ENCODE measurements at regions not wholly inside any gene's neighbourhood (a gene's known extent, or its start where the extent isn't known, plus 50 kb on each side); places are given as distances from the start of the nearest gene placed in this dataset.
"Not testable (repeated sequence)": the region's sequence is repeated elsewhere in the genome, so short reads cannot be mapped to it uniquely, and the experiment has no call there.

DNA sequence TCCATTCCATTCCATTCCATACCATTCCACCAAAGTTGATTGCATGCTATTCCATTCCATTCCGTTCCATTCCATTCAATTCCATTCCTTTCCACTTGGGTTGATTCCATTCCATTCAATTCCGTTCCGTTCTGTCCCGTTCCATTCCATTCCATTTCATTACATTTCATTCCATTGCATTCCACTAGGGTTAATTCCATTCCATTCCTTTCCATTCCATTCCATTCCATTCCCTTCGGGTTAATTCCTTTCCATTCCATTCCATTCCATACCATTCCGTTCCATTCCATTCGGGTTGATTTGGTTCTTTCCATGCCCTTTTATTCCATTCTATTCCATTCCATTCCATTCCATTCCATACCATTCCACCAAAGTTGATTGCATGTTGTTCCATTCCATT, 131.9 kb downstream of the CWH43 start:
- H3K27me3 ChIP-seq (ENCODE audit: control insufficient read depth, insufficient read depth, low read length); H3K4me1 ChIP-seq (ENCODE audit: control insufficient read depth, insufficient read depth, low read length); H3K36me3 ChIP-seq (ENCODE audit: control insufficient read depth, insufficient read depth, low read length); H3K9ac ChIP-seq (ENCODE audit: low read depth, low read length): not testable (repeated sequence)
- peak overlapping the region; percentile 0 for H3K4me3 ChIP-seq (ENCODE audit: low read depth, low read length)
- peaks cover 67% of the 10 kb centered on the region for H3K9me3 ChIP-seq (ENCODE audit: control insufficient read depth, insufficient read depth, low read length)

DNA sequence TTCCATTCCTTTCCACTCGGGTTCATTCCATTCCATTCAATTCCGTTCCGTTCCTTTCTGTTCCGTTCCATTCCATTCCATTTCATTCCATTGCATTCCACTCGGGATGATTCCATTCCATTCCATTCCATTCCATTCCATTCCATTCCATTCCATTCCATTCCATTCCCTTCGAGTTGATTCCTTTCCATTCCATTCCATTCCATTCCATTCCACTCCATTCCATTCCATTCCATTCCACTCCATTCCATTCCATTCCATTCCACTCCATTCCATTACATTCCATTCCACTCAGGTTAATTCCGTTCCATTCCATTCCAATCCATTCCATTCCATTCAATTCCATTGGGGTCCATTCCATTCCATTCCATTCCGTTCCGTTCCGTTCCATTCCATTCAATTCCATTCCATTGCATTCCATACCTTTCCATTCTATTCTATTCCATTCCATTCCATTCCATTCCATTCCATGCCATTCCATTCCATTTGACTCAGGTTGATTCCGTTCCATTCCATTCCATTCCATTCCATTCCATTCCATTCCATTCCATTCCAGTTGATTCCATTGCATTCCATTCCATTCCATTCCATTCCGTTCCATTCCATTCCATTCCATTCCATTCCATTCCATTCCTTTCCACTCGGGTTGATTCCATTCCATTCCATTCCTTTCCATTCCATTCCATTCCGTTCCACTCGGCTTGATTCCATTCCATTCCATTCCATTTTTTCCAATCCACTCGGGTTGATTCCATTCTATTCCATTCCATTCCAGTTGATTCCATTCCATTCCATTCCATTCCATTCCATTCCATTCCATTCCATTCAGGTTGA, 132.5 kb downstream of the CWH43 start:
- not testable (repeated sequence) for H3K9ac ChIP-seq (ENCODE audit: low read depth, low read length); H3K4me1 ChIP-seq (ENCODE audit: control insufficient read depth, insufficient read depth, low read length); H3K27me3 ChIP-seq (ENCODE audit: control insufficient read depth, insufficient read depth, low read length); H3K36me3 ChIP-seq (ENCODE audit: control insufficient read depth, insufficient read depth, low read length)
- Histone ChIP-seq H3K4me3 (ENCODE audit: low read depth, low read length) (peak overlapping the region; percentile 0), H3K9me3 (ENCODE audit: control insufficient read depth, insufficient read depth, low read length) (peaks cover 63% of the 10 kb centered on the region)

DNA sequence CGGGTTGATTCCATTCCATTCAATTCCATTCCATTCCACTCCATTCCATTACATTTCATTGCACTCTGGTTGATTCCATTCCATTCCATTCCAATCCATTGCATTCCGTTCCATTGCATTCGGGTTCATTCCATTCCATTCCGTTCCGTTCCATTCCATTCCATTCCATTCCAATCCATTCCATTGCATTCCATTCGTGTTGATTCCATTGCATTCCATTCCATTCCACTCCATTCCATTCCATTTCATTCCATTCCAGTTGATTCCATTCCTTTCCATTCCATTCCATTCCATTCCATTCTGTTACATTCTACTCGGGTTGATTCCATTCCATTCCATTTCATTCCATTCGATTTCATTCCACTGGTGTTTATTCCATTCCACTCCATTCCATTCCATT, 133.3 kb downstream of the CWH43 start:
- not testable (repeated sequence) for H3K36me3 ChIP-seq (ENCODE audit: control insufficient read depth, insufficient read depth, low read length); H3K4me3 ChIP-seq (ENCODE audit: low read depth, low read length); H3K27me3 ChIP-seq (ENCODE audit: control insufficient read depth, insufficient read depth, low read length); H3K4me1 ChIP-seq (ENCODE audit: control insufficient read depth, insufficient read depth, low read length); H3K9ac ChIP-seq (ENCODE audit: low read depth, low read length)
- H3K9me3 ChIP-seq (ENCODE audit: control insufficient read depth, insufficient read depth, low read length), result peaks cover 63% of the 10 kb centered on the region

DNA sequence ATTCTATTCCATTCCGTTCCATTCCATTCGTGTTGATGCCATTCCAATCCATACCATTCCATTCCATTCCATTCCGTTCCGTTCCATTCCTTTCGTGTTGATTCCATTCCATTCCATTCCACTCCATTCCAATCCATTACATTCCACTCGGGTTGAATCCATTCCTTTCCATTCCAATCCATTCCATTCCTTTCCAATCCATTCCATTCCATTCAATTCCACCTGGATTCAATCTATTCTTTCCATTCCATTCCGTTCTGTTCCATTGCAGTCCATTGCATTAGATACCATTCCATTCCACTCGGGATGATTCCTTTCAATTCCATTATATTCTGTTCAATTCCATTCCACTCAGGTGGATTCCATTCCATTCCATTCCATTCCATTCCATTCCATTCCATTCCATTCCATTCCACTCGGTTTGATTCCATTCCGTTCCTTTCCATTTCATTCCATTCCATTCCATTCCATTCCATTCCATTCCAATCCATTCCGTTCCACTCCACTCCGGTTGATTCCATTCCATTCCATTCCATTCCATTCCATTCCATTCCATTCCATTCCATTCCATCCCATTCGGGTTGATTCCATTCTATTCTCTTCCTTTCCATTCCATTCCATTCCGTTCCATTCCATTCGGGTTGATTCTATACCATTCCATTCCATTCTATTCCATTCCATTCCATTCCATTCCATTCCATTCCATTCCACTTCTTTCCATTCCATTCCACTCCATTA, 134.1 kb downstream of the CWH43 start:
- H3K36me3 ChIP-seq (ENCODE audit: control insufficient read depth, insufficient read depth, low read length); H3K27me3 ChIP-seq (ENCODE audit: control insufficient read depth, insufficient read depth, low read length); H3K4me1 ChIP-seq (ENCODE audit: control insufficient read depth, insufficient read depth, low read length); H3K9ac ChIP-seq (ENCODE audit: low read depth, low read length): not testable (repeated sequence)
- peak overlapping the region; percentile 0 for H3K4me3 ChIP-seq (ENCODE audit: low read depth, low read length)
- H3K9me3 ChIP-seq (ENCODE audit: control insufficient read depth, insufficient read depth, low read length), result peaks cover 57% of the 10 kb centered on the region

DNA sequence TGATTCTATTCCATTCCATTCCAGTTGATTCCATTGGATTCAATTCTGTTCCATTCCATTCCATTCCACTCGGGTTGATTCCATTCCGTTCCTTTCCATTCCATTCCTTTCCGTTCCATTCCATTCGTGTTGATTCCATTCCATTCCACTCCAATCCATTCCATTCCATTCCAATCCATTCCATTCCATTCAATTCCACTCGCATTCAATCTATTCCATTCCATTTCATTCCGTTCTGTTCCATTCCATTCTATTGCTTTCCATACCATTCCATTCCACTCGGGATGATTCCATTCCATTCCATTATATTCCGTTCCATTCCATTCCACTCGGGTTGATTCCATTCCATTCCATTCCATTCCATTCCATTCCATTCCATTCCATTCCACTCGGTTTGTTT, 134.7 kb downstream of the CWH43 start:
- H3K27me3 ChIP-seq (ENCODE audit: control insufficient read depth, insufficient read depth, low read length); H3K9ac ChIP-seq (ENCODE audit: low read depth, low read length); H3K4me1 ChIP-seq (ENCODE audit: control insufficient read depth, insufficient read depth, low read length); H3K36me3 ChIP-seq (ENCODE audit: control insufficient read depth, insufficient read depth, low read length): not testable (repeated sequence)
- Histone ChIP-seq H3K4me3 (ENCODE audit: low read depth, low read length) (peak overlapping the region; percentile 0), H3K9me3 (ENCODE audit: control insufficient read depth, insufficient read depth, low read length) (peaks cover 51% of the 10 kb centered on the region)

DNA sequence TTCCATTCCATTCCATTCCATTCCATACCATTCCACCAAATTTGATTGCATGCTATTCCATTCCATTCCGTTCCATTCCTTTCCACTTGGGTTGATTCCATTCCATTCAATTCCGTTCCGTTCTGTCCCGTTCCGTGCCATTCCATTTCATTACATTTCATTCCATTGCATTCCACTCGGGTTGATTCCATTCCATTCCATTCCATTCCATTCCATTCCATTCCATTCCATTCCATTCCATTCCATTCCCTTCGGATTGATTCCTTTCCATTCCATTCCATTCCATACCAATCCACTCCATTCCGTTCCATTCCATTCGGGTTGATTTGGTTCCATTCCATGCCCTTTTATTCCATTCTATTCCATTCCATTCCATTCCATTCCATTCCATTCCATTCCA, 140.4 kb downstream of the CWH43 start:
- H3K4me3 ChIP-seq (ENCODE audit: low read depth, low read length); H3K27me3 ChIP-seq (ENCODE audit: control insufficient read depth, insufficient read depth, low read length); H3K36me3 ChIP-seq (ENCODE audit: control insufficient read depth, insufficient read depth, low read length); H3K4me1 ChIP-seq (ENCODE audit: control insufficient read depth, insufficient read depth, low read length); H3K9ac ChIP-seq (ENCODE audit: low read depth, low read length); H3K9me3 ChIP-seq (ENCODE audit: control insufficient read depth, insufficient read depth, low read length): not testable (repeated sequence)

DNA sequence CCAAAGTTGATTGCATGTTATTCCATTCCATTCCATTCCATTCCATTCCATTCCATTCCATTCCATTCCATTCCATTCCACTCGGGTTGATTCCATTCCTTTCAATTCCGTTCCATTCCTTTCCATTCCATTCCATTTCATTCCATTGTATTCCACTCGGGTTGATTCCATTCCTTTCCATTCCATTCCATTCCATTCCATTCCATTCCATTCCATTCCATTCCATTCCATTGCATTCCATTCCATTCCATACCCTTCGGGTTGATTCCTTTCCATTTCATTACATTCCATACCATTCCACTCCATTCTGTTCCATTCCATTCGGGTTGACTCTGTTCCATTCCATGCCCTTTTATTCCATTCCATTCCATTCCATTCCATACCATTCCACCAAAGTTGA, 140.8 kb downstream of the CWH43 start:
- not testable (repeated sequence) for H3K4me1 ChIP-seq (ENCODE audit: control insufficient read depth, insufficient read depth, low read length); H3K9ac ChIP-seq (ENCODE audit: low read depth, low read length); H3K9me3 ChIP-seq (ENCODE audit: control insufficient read depth, insufficient read depth, low read length); H3K4me3 ChIP-seq (ENCODE audit: low read depth, low read length); H3K27me3 ChIP-seq (ENCODE audit: control insufficient read depth, insufficient read depth, low read length); H3K36me3 ChIP-seq (ENCODE audit: control insufficient read depth, insufficient read depth, low read length)

DNA sequence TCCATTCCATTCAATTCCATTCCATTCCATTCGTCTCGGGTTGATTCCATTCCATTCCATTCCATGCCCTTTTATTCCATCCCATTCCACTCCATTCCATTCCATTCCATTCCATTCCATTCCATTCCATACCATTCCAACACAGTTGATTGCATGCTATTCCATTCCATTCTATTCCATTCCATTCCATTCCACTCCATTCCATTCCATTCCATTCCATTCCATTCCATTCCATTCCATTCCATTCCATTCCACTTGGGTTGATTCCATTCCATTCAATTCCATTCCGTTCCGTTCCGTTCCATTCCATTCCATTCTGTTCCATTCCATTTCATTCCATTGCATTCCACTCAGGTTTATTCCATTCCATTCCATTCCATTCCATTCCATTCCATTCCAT, 143.3 kb downstream of the CWH43 start:
- not testable (repeated sequence) for H3K27me3 ChIP-seq (ENCODE audit: control insufficient read depth, insufficient read depth, low read length)

DNA sequence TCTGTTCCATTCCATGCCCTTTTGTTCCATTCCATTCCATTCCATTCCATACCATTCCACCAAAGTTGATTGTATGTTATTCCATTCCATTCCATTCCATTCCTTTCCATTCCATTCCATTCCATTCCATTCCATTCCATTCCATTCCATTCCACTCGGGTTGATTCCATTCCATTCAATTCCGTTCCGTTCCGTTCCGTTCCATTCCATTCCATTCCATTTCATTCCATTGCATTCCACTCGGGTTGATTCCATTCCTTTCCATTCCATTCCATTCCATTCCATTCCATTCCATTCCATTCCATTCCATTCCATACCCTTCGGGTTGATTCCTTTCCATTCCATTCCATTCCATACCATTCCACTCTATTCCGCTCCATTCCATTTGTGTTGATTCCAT, 143.8 kb downstream of the CWH43 start:
- H3K9ac ChIP-seq (ENCODE audit: low read depth, low read length); H3K36me3 ChIP-seq (ENCODE audit: control insufficient read depth, insufficient read depth, low read length); H3K9me3 ChIP-seq (ENCODE audit: control insufficient read depth, insufficient read depth, low read length); H3K27me3 ChIP-seq (ENCODE audit: control insufficient read depth, insufficient read depth, low read length); H3K4me1 ChIP-seq (ENCODE audit: control insufficient read depth, insufficient read depth, low read length); H3K4me3 ChIP-seq (ENCODE audit: low read depth, low read length): not testable (repeated sequence)

More for the DNA sequence above, 143.3 kb downstream of the CWH43 start:
- H3K4me3 ChIP-seq (ENCODE audit: low read depth, low read length); H3K9me3 ChIP-seq (ENCODE audit: control insufficient read depth, insufficient read depth, low read length); H3K4me1 ChIP-seq (ENCODE audit: control insufficient read depth, insufficient read depth, low read length); H3K36me3 ChIP-seq (ENCODE audit: control insufficient read depth, insufficient read depth, low read length); H3K9ac ChIP-seq (ENCODE audit: low read depth, low read length): not testable (repeated sequence)

DNA sequence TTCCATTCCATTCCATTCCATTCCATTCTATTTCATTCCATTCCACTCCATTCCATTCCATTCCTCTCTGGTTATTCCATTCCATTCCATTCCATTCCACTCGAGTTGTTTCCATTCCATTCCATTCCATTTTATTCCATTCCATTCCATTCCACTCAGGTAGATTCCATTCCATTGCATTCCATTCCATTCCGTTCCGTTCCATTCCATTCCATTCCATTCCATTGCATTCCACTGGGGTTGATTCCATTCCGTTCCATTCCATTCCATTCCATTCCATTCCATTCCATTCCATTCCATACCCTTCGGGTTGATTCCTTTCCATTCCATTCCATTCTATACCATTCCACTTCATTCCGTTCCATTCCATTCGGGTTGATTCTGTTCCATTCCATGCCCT, 144.6 kb downstream of the CWH43 start:
- H3K9ac ChIP-seq (ENCODE audit: low read depth, low read length); H3K27me3 ChIP-seq (ENCODE audit: control insufficient read depth, insufficient read depth, low read length); H3K36me3 ChIP-seq (ENCODE audit: control insufficient read depth, insufficient read depth, low read length); H3K4me1 ChIP-seq (ENCODE audit: control insufficient read depth, insufficient read depth, low read length); H3K4me3 ChIP-seq (ENCODE audit: low read depth, low read length); H3K9me3 ChIP-seq (ENCODE audit: control insufficient read depth, insufficient read depth, low read length): not testable (repeated sequence)

DNA sequence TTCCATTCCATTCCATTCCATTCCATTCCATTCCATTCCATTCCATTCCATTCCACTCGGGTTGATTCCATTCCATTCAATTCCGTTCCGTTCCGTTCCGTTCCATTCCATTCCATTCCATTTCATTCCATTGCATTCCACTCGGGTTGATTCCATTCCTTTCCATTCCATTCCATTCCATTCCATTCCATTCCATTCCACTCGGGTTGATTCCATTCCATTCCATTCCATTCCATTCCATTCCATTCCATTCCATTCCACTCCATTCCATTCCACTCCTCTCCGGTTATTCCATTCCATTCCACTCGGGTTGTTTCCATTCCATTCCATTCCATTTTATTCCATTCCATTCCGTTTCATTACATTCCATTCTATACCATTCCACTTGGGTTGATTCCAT, 151.0 kb downstream of the CWH43 start:
- H3K4me3 ChIP-seq (ENCODE audit: low read depth, low read length); H3K4me1 ChIP-seq (ENCODE audit: control insufficient read depth, insufficient read depth, low read length); H3K9me3 ChIP-seq (ENCODE audit: control insufficient read depth, insufficient read depth, low read length); H3K9ac ChIP-seq (ENCODE audit: low read depth, low read length); H3K36me3 ChIP-seq (ENCODE audit: control insufficient read depth, insufficient read depth, low read length); H3K27me3 ChIP-seq (ENCODE audit: control insufficient read depth, insufficient read depth, low read length): not testable (repeated sequence)

DNA sequence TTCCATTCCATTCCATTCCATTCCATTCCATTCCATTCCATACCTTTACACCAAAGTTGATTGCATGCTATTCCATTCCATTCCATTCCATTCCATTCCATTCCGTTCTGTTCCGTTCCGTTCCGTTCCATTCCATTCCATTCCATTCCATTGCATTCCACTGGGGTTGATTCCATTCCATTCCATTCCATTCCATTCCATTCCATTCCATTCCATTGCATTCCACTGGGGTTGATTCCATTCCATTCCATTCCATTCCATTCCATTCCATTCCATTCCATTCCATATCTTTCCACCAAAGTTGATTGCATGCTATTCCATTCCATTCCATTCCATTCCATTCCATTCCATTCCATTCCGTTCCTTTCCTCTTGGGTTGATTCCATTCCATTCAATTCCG, 151.9 kb downstream of the CWH43 start:
- not testable (repeated sequence) for H3K4me3 ChIP-seq (ENCODE audit: low read depth, low read length); H3K36me3 ChIP-seq (ENCODE audit: control insufficient read depth, insufficient read depth, low read length); H3K9ac ChIP-seq (ENCODE audit: low read depth, low read length); H3K27me3 ChIP-seq (ENCODE audit: control insufficient read depth, insufficient read depth, low read length); H3K4me1 ChIP-seq (ENCODE audit: control insufficient read depth, insufficient read depth, low read length); H3K9me3 ChIP-seq (ENCODE audit: control insufficient read depth, insufficient read depth, low read length)
